GM18517 (cell line): ENCODE measurements at regions not wholly inside any gene's neighbourhood (a gene's known extent, or its start where the extent isn't known, plus 50 kb on each side); places are given as distances from the start of the nearest gene placed in this dataset.

Source experiments
- ATAC-seq: cut with Tn5 transposase; IDR thresholded peaks from one replicate; pipeline ENCODE4 v1.9.1; 2021; ENCODE audit warnings: mild to moderate bottlenecking, moderate library complexity; ENCODE audit not compliant: unreplicated experiment

GRCh38 chr3:109532257-109533216, 195.2 kb upstream of the DPPA4 start:
- ATAC-seq = no peak

DNA sequence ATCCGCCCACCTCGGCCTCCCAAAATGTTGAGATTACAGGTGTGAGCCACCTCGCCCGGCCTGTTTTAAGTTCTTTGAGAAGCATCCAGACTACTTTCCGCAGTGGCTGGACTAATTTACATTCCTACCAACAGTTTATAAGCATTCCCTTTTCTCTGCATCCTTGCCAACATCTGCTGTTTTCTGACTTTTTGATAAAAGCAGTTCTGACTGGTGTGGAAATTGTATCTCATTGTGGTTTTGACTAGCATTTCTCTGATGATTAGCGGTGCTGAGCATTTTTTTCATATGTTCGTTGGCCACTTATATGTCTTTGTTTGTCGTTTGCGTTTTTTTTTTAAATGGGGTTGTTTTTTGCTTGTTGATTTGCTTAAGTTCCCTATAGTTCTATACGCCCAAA, 208.4 kb upstream of the DPPA4 start:
- ATAC-seq = no peak

- no peak for ATAC-seq
Measured at GRCh38 chr3:109548192-109548938, 211.0 kb upstream of the DPPA4 start.

DNA sequence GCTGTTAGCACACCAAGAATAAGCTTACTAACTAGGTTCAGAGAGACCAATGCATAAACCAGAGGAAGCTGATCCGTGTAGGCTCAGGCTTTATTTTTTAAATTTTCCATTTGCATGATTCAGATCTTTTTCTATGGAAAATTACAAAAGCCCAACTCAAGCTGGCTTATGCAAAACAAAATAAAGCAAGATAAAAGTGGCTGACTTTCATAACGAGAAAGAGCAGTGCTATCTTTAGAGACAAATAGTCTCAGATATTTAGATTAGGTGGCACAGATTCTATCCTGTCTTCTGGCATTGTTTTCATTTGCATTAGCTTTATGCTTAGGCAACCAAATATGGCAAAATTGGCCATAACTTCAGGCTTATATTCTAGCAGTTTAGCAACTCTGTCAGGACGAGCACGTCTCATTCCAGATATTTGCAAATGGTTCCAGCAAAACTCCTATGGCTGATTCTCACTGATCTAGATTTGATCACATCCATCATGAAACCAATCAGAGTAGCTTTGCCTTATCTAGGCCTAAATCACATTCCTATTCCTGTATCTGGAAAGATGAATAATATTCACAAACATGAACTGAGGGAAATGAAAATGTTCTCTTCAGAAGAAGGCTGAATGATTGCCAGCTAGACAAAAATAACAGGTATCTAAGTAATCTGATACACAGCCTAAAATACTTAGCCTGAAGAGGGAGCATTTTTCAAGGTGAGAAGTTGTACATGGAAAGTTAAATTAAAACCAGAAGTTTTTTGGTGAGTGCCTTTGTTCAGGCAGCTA, 216.4 kb upstream of the DPPA4 start:
- no peak for ATAC-seq

- no peak for ATAC-seq
Measured at GRCh38 chr3:109559389-109559788, 222.0 kb upstream of the DPPA4 start.

DNA sequence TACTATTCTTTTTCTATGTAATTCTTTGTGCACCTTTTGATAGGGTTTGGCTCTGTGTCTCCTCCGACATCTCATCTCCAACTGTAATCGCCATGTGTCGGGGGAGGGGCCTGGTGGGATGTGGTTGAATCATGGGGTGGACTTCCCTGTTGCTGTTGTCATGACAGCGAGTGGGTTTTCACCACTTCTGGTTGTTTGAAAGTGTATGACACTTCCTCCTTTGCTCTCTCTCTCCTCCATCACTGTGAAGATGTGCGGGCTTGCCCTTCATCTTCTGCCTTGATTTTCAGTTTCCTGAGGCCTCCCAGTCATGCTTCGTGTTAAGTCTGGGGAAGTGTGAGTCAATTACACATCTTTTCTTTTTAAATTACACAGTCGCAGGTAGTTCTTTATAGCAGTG, 225.8 kb upstream of the DPPA4 start:
- ATAC-seq = no peak

GRCh38 chr3:109569135-109569846, 231.9 kb upstream of the DPPA4 start:
- ATAC-seq = no peak

DNA sequence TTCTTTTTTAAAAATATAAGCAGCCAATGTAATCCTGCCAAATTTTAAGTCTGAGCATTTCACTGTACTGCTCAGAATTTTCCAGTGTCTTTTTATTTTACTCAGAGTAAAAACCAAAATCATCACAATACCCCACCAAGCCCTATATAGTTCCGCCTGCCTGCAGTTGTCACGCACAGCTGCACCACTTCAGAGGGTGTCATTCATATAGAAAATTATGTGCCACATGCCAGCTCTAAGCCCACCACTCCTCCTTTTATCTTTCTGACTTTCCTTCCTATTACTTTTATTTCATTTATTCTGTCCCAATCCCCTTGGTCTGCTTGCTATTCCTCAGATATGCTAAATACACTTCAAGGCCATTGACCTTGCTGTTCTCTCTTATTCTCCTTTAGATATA, 233.1 kb upstream of the DPPA4 start:
- ATAC-seq = no peak

- ATAC-seq = no peak
Measured at GRCh38 chr3:109572301-109572700, 235.0 kb upstream of the DPPA4 start.

DNA sequence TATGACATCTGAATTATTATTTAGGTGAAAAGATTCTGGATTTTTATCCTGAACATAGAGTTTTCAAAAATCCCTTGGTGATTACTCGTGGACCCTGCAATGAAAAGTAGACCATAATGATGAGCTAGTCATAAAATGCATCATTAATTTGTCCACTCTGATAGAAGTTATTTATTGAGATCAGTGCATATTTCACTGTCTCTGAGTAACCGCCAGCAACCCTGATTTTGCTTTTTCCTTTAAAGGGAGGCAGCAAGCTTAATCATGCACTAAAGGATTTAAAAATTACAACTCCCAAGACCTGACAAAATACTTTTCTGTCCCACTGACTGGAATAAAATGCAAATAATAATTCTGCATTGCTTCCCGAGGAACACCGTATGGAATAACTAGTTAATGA, 259.6 kb upstream of the DPPA4 start:
- no peak for ATAC-seq

DNA sequence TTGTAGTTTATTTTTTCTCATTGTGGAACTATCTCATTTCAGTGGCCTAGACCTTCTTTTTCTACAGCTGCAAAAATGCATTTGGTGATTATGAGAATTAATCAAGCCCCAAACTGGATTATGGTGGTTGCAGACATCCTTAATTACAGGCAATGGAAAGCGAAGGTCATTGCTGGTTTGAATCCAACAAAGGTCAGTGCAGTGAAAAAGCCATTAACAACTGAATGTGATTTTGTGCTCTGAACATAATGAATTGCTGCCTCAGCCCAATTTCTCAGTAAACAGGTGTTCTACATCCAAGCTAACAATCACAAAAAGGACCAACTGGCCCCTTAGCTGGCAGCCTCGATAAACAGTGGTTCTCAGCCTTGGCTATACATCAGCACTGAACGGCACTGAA, 260.1 kb upstream of the DPPA4 start:
- no peak for ATAC-seq

DNA sequence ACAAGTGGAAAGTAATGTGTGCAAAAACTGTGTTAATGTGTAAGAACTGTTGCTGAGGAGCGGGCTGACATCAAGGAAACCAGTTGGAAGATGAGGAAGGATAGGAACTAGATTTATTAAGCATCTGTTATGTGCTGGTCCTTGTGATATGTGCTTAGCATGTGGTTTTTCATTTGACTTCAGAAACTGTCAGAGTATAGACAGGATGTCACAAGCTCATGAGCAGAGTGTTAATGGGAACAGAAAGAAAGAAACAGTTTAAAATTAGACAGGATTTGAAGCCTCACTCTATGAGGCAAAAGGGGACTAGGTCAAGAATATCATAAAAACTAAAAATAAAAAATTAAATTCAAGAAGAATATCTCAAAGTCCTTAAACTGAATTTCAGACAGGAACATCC, 270.6 kb upstream of the DPPA4 start:
- ATAC-seq = no peak

DNA sequence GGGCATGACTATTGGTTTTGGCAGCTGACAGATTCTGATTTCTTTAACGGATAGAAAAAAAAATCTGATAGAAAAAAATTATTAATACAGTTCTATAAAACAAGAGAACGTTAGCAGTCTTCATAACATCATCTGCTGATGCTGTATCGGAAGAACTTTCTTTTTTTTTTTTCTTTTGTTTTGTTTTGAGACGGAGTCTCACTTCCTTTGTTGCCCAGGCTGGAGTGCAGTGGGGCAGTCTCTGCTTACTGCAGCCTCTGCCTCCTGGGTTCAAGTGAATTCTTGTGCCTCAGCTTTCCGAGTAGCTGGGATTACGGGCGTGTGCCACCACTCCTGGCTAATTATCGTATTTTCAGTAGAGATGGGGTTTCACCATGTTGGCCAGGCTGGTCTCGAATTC, 271.2 kb upstream of the DPPA4 start:
- ATAC-seq = no peak

GRCh38 chr3:109618766-109619378, 281.5 kb upstream of the DPPA4 start:
- no peak for ATAC-seq

DNA sequence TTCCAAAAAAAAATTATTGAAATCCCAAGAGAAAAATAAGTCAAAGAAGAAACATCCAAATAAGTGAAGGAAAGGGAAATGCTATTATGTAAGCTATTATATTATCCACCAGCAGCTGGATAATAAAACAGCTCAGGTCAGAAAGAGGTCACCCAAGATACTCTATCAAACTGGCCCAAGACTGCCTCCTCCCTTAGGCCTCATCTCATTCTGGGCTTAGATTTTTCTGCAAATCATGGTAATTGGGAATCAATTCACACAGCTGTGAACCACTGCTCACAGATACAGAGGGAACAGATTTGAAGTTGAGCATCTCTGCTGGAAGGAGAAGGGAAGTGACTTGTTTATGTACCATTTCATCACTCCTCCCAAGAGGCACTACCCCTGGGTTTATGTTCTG, 294.6 kb upstream of the DPPA4 start:
- no peak for ATAC-seq

- no peak for ATAC-seq
Measured at GRCh38 chr3:109640146-109640652, 302.9 kb upstream of the DPPA4 start.

DNA sequence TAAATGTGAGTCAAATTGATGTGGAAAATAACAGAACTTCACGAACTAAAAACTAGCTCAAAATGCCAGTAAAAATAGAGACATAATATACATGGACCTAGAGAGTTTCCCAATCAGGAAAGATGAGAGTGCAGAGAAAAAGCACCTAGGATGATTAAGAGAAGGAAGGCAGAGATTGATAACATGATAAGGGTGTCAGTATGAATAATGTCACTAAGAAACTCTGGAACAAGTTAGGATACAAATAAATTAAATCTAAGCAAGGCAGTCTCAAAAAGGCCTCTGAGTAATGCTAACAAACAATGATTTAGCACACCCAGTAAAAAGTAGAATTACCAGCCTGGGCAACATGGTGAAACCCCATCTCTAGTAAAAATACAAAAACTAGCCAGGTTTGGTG, 304.7 kb upstream of the DPPA4 start:
- ATAC-seq = no peak

- ATAC-seq = no peak
Measured at GRCh38 chr3:109643590-109643989, 306.2 kb upstream of the DPPA4 start.

DNA sequence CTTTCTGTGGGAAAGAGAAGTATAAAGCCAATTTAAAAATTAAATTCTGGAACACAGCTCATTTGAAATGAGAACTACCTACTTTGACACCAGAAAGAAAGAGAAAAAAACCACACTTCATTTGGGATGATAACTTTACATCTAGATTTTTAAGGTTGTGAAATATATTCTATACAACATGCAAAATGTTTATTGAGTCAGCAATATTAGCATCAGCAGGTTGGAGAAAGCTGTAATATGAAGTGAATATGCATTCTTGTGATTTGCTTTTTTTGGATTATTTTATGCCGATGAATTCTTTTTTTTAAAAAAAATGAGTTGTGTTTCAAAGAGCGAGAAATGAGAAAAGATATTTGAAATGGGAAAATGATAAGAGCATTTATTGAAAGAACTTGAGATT, 307.0 kb upstream of the DPPA4 start:
- ATAC-seq = no peak

- ATAC-seq = no peak
Measured at GRCh38 chr3:109644746-109645145, 307.4 kb upstream of the DPPA4 start.
